Endothelial cell of umbilical vein (primary cell): ENCODE measurements at regions not wholly inside any gene's neighbourhood (a gene's known extent, or its start where the extent isn't known, plus 50 kb on each side); places are given as distances from the start of the nearest gene placed in this dataset.

Experiments used
- BruUV-seq: library from RNA; stranded (reverse); fragments of 400-500 nt; replicated peaks from 2 replicates; lab custom pipeline; 2021; lab: Mats Ljungman, UMichigan
- CTCF ChIA-PET: fragments of 300-600, 350-600 bp; sonication (Branson Sonifier 250); formaldehyde crosslinking; loops from one replicate; lab custom pipeline; 2021; ENCODE audit warnings: antibody characterized with exemption, inconsistent platforms; lab: Charles Lee
- POLR2A ChIA-PET: fragments of 300-600, 350-600 bp; sonication (Branson Sonifier 250); formaldehyde crosslinking; loops from one replicate; lab custom pipeline; 2021; ENCODE audit warnings: antibody characterized with exemption, inconsistent platforms; lab: Charles Lee
- DNase-seq: peaks from one replicate; pipeline ENCODE4 v3.0.0-alpha.2; 2011; ENCODE audit warnings: low read depth, low spot score
- FAIRE-seq: peaks from 2 replicates; lab custom pipeline; 2011; peaks lifted over from hg19 to GRCh38; lab: Jason Lieb, UNC
- H2AFZ ChIP-seq: 2 replicates; pipeline ENCODE4 v1.6.0; 2012; ENCODE audit warnings: low read depth, low read length, control low read depth, inconsistent platforms
- H3K27ac ChIP-seq: 2 replicates; pipeline ENCODE4 v1.5.1; 2011; ENCODE audit warnings: low read depth, mild to moderate bottlenecking, control low read depth, low read length, moderate library complexity; ENCODE audit not compliant: insufficient read depth
- H3K27me3 ChIP-seq, 2 experiments: 2 replicates each; pipeline versions ENCODE4 v1.6.0 to v1.6.1; 2011; ENCODE audit warnings: low read length in 2 of 2, mixed read lengths in 1 of 2; ENCODE audit not compliant: control insufficient read depth in 2 of 2, insufficient read depth in 2 of 2
- H3K36me3 ChIP-seq, 2 experiments: 2 replicates in 1 of 2; 3 replicates in 1 of 2; pipeline ENCODE4 v1.5.1; 2011; ENCODE audit warnings: low read length in 2 of 2, mild to moderate bottlenecking in 1 of 2, moderate library complexity in 1 of 2; ENCODE audit not compliant: control insufficient read depth in 2 of 2, insufficient read depth in 2 of 2; ENCODE audit errors: extremely low read depth in 1 of 2
- H3K4me1 ChIP-seq: 3 replicates; pipeline ENCODE4 v1.5.1; 2011; ENCODE audit warnings: mild to moderate bottlenecking, low read length; ENCODE audit not compliant: control insufficient read depth, insufficient read depth; ENCODE audit errors: extremely low read depth
- H3K4me2 ChIP-seq: 2 replicates; pipeline ENCODE4 v1.6.1; 2011; ENCODE audit warnings: low read length, control low read depth, mixed read lengths; ENCODE audit not compliant: insufficient read depth
- H3K4me3 ChIP-seq, 3 experiments: fragments of 200-600 bp in 1 of 3; sonication (generic), shearing (Covaris generic) in 1 of 3; replicated peaks in 1 of 3; 2 replicates each; pipeline ENCODE4 v1.5.1; 2011 to 2016; ENCODE audit warnings: control low read depth in 3 of 3, low read length in 3 of 3, mild to moderate bottlenecking in 2 of 3, inconsistent platforms in 1 of 3, low read depth in 1 of 3, moderate library complexity in 1 of 3; ENCODE audit not compliant: insufficient read depth in 1 of 3
- H3K79me2 ChIP-seq: 2 replicates; pipeline ENCODE4 v1.6.0; 2012; ENCODE audit warnings: low read length, inconsistent platforms; ENCODE audit not compliant: control insufficient read depth, insufficient read depth
- H3K9ac ChIP-seq: replicated peaks from 2 replicates; pipeline ENCODE3; 2011; ENCODE audit warnings: low read length, control low read depth; ENCODE audit not compliant: insufficient read depth; ENCODE audit errors: extremely low read depth
- H3K9me1 ChIP-seq: replicated peaks from 3 replicates; pipeline ENCODE4 v1.6.0; 2011; ENCODE audit warnings: mild to moderate bottlenecking, low read length; ENCODE audit not compliant: control insufficient read depth, insufficient read depth; ENCODE audit errors: extremely low read depth
- H3K9me3 ChIP-seq: replicated peaks from 2 replicates; pipeline ENCODE4 v1.5.1; 2012; ENCODE audit warnings: low read length, inconsistent platforms; ENCODE audit not compliant: control insufficient read depth, insufficient read depth
- H4K20me1 ChIP-seq: replicated peaks from 2 replicates; pipeline ENCODE3; 2011; ENCODE audit warnings: mild to moderate bottlenecking, low read length; ENCODE audit not compliant: control insufficient read depth, insufficient read depth; ENCODE audit errors: extremely low read depth
- EZH2 ChIP-seq: IDR thresholded peaks from 2 replicates; pipeline ENCODE4 v1.6.1; 2012; ENCODE audit warnings: borderline replicate concordance, low read depth, mild to moderate bottlenecking, moderate library complexity, low read length, inconsistent platforms; ENCODE audit not compliant: severe bottlenecking
- FOS ChIP-seq: IDR thresholded peaks from 2 replicates; pipeline ENCODE4 v1.6.1; 2011; ENCODE audit warnings: mild to moderate bottlenecking, low read length, moderate library complexity, borderline replicate concordance; ENCODE audit not compliant: insufficient read depth
- GATA2 ChIP-seq: IDR thresholded peaks from 2 replicates; pipeline ENCODE4 v1.7.0; 2011; ENCODE audit warnings: low read depth, mild to moderate bottlenecking, moderate library complexity, mixed read lengths, low read length; ENCODE audit not compliant: insufficient read length, insufficient read depth
- JUN ChIP-seq: IDR thresholded peaks from 2 replicates; pipeline ENCODE4 v1.6.1; 2011; ENCODE audit warnings: borderline replicate concordance, low read depth; ENCODE audit not compliant: insufficient read length, insufficient read depth
- MYC ChIP-seq: IDR thresholded peaks from one replicate; pipeline ENCODE4 v1.6.1; 2011; ENCODE audit warnings: mild to moderate bottlenecking, low read depth, low read length
- POLR2A ChIP-seq: IDR thresholded peaks from 2 replicates; pipeline ENCODE4 v1.6.1; 2012; ENCODE audit warnings: low read depth, mild to moderate bottlenecking, control low read depth, low read length
- POLR2AphosphoS5 ChIP-seq: IDR thresholded peaks from 2 replicates; pipeline ENCODE4 v1.6.1; 2012; ENCODE audit warnings: low read depth, mild to moderate bottlenecking, control low read depth, low read length, moderate library complexity; ENCODE audit not compliant: insufficient read depth
- dilution Hi-C: fragments of 300-500 bp; cut with MboI; formaldehyde crosslinking; loops from one replicate; pipeline ENCODE4 v1.15.0; 2019; ENCODE audit warnings: low sequenced_read_pairs; ENCODE audit not compliant: extremely low pct_ligation_motif_present
- intact Hi-C: fragments of 100-400 bp; cut with micrococcal nuclease; formaldehyde crosslinking; loops from one replicate; pipeline ENCODE4 v1.10.0; 2022
- TF ChIP-seq, protein P1 (sequence below): IDR thresholded peaks from 2 replicates; pipeline ENCODE4 v1.6.1; 2011; ENCODE audit not compliant: insufficient read depth, insufficient read length
- TF ChIP-seq, protein P2 (sequence below), 2 donors: IDR thresholded peaks; 1 replicate in 1 of 2; 2 replicates in 1 of 2; pipeline ENCODE4 v1.5.1; 2011; ENCODE audit warnings: low read length in 2 of 2, mild to moderate bottlenecking in 2 of 2, moderate library complexity in 2 of 2, control low read depth in 1 of 2, inconsistent platforms in 1 of 2, low read depth in 1 of 2; ENCODE audit not compliant: insufficient read depth in 1 of 2; ENCODE audit errors: extremely low read depth in 1 of 2

DNA sequence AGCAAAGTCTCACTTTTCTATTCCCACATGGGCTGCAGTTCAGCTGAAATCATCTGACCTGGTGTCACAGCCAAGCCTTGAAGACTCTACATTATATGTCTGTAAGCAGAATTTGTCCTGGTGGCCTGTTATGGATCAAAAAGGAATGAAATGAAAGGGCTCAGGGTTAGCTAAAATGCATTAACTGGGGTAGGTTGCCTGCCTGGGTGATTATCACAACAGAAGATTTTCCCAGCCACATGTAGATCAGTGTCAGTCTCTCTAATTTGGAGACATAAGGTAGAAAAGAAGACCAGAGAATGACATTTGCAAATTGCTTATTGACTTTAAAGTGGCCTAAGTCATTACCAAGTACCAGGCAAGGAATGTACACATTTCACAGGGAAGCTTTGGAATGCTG is 289.0 kb downstream of the CAAP1 start:
- CTCF ChIA-PET = no interaction called here
- dilution Hi-C loops = no loop called here

More for the DNA sequence above, 289.0 kb downstream of the CAAP1 start:
- H3K79me2 ChIP-seq = no peaks in the 10 kb centered on the region
- no TSS peak for BruUV-seq
- H2AFZ ChIP-seq = no peak overlapping the region
- H3K9me3 ChIP-seq = no peaks in the 10 kb centered on the region
- H3K27ac ChIP-seq = no peak overlapping the region
- no peak overlapping the region for H3K9ac ChIP-seq
- H4K20me1 ChIP-seq = no peaks in the 10 kb centered on the region
- H3K4me2 ChIP-seq = no peak overlapping the region
- H3K27me3 ChIP-seq = no peaks in the 10 kb centered on the region
- H3K4me3 ChIP-seq = no peak overlapping the region
- intact Hi-C loops = no loop called here
- no peaks in the 10 kb centered on the region for H3K4me1 ChIP-seq
- TF ChIP-seq, protein P1, sequence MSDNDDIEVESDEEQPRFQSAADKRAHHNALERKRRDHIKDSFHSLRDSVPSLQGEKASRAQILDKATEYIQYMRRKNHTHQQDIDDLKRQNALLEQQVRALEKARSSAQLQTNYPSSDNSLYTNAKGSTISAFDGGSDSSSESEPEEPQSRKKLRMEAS = no peak
- TF ChIP-seq MYC (no peak), EZH2 (no peak), FOS (no peak), JUN (no peak), POLR2A (no peak), POLR2AphosphoS5 (no peak), GATA2 (no peak)
- TF ChIP-seq, protein P2, sequence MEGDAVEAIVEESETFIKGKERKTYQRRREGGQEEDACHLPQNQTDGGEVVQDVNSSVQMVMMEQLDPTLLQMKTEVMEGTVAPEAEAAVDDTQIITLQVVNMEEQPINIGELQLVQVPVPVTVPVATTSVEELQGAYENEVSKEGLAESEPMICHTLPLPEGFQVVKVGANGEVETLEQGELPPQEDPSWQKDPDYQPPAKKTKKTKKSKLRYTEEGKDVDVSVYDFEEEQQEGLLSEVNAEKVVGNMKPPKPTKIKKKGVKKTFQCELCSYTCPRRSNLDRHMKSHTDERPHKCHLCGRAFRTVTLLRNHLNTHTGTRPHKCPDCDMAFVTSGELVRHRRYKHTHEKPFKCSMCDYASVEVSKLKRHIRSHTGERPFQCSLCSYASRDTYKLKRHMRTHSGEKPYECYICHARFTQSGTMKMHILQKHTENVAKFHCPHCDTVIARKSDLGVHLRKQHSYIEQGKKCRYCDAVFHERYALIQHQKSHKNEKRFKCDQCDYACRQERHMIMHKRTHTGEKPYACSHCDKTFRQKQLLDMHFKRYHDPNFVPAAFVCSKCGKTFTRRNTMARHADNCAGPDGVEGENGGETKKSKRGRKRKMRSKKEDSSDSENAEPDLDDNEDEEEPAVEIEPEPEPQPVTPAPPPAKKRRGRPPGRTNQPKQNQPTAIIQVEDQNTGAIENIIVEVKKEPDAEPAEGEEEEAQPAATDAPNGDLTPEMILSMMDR (IDR thresholded peaks at IDR 0.05; ENCODE audit: extremely low read depth in 1 of 2, insufficient read depth in 1 of 2, low read depth in 1 of 2, low read length in 2 of 2) = no peak
- H3K9me1 ChIP-seq = no peaks in the 10 kb centered on the region
- FAIRE-seq (no peak), DNase-seq (no peak)
- no peaks in the 10 kb centered on the region for H3K36me3 ChIP-seq
- POLR2A ChIA-PET = no interaction called here
